ENCODE measurements at regions not wholly inside any gene's neighbourhood (a gene's known extent, or its start where the extent isn't known, plus 50 kb on each side); places are given as distances from the start of the nearest gene placed in this dataset.

DNA sequence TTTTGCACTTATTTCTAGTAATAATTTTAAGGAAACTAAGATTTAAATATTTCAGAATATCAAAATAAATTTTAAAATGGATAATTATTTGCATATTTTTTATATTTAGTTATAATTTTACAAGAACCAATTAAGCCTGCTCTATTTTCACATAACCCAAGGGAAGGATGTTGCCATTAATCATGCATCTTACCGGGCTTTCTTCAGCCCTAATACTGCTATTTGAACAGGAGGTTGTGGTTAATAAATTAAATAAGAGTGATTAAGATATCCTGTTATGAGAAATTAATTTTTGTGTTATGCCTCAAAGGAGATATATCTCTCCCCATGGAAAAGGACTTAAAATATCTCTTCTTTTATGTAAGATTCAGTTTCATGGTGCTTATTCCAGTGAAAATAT, 1415.8 kb upstream of the B3GALT2 start:
- intact Hi-C loops (cut with DNase I): no loop called here
- DNase-seq (ENCODE audit: low spot score): no peak

DNA sequence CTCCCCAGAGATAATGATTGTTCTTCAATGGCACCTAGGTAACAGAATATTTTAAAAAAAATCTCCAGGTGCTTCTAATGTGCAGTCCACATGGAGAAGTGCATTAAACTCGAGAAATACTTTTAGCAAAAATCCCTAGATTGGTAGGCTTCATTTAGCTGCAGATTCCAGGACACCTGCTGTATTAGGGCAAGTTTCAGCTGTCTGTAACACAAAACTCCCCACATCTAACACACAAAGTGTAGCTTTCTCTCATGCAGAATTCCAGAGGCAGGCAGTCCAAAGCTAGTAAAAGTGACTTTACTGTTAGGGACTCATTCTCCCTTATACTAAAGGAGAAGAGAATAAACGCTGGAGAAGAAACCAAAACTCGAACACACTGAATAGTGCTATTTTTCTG, 1414.3 kb upstream of the B3GALT2 start:
- intact Hi-C loops (cut with DNase I): no loop called here
- no peak for DNase-seq (ENCODE audit: low spot score)

DNA sequence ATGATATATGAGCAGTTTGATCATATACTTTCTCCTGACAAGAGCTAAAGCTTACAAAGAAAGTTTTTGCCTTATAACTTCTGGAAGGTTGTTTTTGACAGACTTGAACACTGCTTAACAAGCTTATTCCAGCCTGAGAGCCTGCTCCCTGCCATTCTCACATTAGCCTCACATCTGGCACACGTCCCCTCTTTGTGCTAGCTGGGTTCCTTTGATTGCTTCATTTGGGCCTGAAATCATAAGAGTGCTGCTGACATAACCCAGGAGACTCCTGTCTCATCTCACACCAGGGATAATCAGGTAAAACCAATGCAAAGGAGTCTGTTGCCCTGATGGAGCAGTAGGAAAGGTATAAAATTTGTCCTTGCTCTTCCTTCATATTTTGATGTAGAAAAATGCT, 1411.7 kb upstream of the B3GALT2 start:
- DNase-seq (ENCODE audit: low spot score): no peak
- intact Hi-C loops (cut with DNase I): no loop called here

DNA sequence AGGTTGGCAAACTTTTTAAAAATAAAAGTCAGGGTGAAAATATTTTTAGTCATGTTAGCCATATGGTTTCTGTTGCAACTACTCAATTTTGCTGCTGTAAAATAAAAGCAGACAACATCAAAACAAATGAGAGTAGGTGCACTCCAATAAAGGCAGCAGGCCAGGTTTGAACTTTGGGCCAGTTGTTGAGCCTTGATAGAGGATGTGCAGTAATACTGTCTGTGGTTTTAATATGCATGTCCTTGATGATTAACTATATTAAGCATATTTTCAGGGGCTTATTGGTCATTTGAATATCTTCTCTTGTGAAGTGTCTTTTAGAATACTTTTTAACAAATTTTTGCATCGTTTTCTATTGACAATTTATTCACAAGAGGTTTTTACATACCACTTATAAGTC, 1399.9 kb upstream of the B3GALT2 start:
- intact Hi-C loops (cut with DNase I): no loop called here
- no peak for DNase-seq (ENCODE audit: low spot score)

DNA sequence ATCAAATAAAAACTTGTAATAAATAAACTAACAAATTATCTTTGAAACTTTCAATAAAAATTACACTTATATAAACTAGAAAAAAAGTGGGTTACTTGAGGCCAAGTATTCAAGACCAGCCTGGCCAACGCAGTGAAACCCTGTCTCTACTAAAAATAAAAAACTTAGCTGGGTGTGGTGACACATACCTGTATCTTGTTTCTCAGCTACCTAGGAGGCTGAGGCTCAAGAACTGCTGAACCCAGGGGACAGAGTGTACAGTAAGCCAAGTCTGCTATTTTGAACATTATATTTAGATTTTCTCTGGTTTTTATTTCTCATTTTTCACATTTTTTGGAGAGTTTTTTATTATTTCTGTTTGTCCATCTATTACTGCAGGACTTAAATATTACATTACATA, 1397.6 kb upstream of the B3GALT2 start:
- DNase-seq (ENCODE audit: low spot score): no peak
- intact Hi-C loops (cut with DNase I): no loop called here

DNA sequence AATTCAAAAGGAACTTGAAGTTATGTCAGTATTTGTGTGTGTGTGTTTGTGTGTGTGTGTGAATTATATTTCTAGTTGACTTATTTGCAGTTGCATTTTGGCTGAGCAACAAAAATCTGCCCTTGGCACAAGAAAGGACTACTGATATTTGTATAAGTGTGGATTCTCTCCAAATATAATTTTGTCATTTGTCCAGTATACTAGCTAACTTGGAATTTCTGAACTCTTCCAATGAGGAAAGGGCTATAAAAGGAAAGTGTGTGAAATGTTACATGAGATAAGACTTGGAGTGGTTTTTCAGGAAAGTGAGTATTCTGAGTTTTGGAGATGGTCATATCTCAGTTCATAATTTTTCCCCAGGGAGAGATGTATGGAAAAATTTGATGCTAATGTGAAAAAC, 1384.1 kb upstream of the B3GALT2 start:
- no peak for DNase-seq (ENCODE audit: low spot score)
- intact Hi-C loops (cut with DNase I): no loop called here

DNA sequence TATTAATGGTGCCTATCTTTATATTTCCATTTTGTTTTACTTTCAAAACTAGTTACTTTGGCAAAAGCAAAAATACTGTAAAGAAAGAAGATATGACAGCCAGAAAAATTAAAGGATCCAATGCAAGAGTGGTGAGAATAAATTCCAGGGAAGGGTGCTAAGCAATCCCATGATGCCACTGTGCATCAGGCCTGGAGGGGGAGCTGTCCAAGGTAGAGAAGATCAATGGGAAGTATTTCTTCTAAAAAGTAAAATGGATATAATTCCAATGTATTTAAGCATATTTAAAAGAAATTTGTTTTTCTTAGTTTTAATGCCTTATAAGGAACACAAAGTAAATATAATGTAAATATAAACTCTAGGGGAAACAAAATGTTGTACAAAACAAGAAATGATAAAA, 1382.2 kb upstream of the B3GALT2 start:
- intact Hi-C loops (cut with DNase I): no loop called here
- no peak for DNase-seq (ENCODE audit: low spot score)

DNA sequence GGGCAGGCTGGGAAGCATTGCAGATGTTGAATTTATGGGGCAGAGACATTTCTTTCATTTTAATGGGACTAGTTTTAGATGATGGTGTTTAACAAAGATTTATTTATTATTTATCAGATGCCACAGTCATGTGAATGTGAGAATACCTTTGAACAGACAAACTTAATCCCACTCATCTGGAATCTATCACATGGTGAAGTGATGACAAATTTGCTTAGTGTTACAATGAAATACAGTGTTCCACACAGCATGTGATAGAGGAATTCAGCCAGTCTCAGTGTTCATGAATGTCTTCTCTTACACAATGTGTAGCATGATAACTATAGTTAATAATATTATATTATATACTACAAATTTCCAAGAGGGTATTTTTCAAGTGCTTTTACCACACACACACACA, 1361.7 kb upstream of the B3GALT2 start:
- no peak for DNase-seq (ENCODE audit: low spot score)
- intact Hi-C loops (cut with DNase I): no loop called here

DNA sequence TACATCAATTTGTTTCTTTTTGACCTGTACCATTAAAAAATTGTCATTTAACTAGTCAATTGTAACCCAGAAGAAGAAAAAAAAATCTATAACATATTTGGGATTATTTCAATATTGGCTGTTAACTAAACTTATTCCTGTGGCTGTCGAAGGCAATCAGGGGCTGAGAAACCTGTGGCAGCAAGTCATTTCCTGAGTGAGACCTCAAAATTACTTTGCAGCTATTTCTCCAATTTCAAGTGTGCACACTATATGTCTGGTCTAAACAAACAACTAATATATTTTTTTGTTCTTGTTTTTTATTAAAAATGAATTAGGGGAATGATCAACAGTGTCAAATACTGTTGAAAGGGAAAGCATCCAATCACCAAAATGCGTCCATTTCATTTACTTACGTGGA, 1357.6 kb upstream of the B3GALT2 start:
- intact Hi-C loops (cut with DNase I): no loop called here
- no peak for DNase-seq (ENCODE audit: low spot score)

DNA sequence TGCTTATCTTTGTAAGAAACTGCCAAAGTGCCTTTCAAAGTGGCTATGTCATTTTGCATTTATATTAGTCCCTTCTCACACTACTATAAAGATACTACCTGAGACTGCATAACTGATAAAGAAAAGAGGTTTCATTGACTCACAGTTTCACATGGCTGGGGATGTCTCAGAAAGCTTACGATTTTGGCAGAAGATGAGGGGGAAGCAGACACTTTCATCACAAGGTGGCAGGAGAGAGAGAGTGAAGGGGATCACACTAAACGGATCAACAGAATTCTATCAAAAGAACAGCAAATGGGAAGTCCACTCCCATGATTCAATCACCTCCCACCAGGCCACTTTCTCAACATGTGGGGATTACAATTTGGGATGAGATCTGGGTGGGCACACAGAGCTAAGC, 1352.0 kb upstream of the B3GALT2 start:
- DNase-seq (ENCODE audit: low spot score): no peak
- intact Hi-C loops (cut with DNase I): no loop called here

DNA sequence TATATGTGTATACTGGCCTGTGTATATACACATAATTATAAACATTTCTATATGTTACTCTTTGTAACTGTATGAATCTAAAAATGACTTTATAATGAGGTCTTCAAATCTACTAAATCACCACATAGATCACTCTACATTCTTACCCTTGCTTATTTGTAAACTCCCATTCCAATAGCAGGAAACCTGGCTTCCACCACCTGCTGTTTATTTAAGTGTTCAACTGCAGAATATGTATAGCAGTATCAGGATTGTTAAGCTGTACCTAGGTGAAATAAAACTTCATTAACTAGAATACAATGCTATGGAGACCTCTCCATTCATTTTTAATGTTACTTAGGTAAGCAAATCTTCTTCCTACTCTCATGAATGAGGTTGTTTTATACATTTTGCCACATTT, 1351.1 kb upstream of the B3GALT2 start:
- intact Hi-C loops (cut with DNase I): no loop called here
- DNase-seq (ENCODE audit: low spot score): no peak

DNA sequence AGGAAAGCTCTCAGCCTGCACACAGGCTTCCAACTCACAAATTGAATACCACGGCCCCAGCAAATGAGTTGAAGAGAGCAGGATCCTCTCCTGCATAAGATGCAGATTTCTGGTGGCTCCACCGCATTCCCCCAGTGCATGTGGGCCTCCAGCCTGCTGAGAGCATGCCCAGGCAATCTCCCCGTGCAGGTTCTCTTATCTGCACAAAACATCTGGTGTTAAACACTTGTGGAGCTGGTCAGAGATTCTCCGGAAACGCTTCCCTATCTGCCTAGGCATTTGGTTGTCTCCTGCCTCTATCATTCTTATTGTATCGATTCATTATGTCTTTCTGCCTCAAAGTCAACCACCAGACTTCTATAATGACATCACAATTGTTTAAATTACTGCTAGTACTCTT, 1349.0 kb upstream of the B3GALT2 start:
- no peak for DNase-seq (ENCODE audit: low spot score)
- intact Hi-C loops (cut with DNase I): no loop called here

DNA sequence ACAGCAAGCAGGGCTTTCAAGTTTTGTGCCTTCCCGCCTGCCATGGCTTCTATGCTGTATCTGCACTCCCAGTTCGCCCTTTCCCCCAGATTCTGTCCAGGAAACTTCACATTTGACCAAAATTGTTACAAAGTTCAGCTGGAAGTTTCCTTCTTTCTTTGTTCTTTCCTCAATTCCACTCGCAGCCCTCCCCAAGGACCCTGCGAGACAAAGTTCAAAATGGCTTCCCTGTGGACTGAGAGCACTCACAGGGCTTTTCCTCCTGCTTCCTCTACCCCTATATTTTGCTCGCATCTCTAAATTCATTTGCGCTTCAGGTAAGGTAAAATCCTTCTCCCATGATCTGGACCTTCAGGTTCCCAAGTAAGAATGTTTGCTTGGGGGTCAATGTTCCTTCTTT, 1348.4 kb upstream of the B3GALT2 start:
- DNase-seq (ENCODE audit: low spot score): no peak
- intact Hi-C loops (cut with DNase I): no loop called here

DNA sequence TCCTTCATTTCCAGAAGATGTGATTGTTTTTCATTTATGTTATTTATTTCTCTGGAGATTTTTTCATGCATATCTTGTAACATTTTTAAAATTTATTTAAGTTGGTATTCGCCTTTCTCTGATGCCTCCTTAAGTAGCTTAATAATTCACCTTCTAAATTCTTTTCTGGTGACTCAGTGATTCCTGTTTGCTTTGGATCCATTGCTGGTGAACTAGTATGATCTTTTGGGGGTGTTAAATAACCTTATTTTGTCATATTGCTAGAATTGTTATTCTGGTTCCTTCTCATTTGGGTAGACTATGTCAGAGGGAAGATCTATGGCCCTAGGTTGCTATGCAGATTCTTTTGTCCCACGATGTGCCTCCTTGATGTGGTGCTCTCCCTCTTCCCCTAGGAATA, 1347.2 kb upstream of the B3GALT2 start:
- no peak for DNase-seq (ENCODE audit: low spot score)
- intact Hi-C loops (cut with DNase I): no loop called here

DNA sequence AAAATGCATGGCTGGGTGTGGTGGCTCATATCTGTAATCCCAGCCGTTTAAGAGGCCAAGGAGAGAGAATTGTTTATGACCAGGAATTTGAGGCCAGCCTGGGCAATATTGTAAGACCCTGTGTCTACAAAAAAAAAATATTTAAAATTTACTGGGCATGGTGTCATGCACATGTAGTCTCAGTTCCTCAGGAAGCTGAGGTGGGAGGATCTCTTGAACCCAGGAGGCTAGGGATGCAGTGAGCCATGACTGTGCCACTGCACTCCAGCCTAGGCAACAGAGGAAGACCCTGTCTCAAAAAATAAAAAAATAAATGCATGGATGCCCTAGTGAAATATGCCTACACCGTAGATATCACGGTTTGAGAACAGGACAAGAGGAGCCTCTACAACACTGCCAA, 1331.2 kb upstream of the B3GALT2 start:
- intact Hi-C loops (cut with DNase I): no loop called here
- DNase-seq (ENCODE audit: low spot score): no peak

DNA sequence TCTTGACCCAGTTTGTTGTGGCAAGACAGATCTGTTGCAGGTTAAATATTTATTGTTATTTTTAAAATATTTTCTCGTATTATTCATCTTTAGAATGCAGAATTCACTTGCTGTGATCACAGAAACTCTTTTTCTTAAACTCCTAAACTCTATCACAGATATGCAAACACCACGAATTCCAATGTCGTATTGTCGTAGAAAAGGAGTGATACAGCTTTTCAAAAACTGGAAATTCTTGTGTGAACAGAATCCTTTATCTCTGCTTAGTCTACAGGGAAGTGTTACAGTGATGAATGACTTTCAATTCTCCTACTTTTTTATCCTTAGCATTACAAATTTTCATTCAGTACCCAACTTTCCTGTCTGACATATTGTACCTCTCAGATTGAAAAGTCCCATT, 1329.5 kb upstream of the B3GALT2 start:
- intact Hi-C loops (cut with DNase I): no loop called here
- no peak for DNase-seq (ENCODE audit: low spot score)

DNA sequence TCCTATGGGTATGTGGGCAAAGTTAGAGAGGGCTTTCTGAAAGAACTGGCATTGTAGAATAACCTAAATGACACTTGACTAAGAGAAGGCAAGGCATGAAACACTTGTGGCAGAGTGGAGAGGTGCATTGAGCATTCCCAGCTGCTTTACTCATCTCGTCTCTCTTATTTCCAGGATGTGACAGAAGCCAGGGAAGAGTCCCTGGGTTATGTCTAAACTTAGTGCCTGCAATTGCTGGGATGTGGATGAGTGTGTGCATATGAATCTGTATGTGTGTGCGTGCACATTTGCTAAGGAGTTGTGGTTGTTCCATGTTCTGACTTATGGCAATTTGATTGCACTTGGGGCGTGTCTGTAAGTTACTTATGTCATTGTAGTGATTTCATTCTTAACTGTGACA, 1326.5 kb upstream of the B3GALT2 start:
- intact Hi-C loops (cut with DNase I): no loop called here
- DNase-seq (ENCODE audit: low spot score): no peak

DNA sequence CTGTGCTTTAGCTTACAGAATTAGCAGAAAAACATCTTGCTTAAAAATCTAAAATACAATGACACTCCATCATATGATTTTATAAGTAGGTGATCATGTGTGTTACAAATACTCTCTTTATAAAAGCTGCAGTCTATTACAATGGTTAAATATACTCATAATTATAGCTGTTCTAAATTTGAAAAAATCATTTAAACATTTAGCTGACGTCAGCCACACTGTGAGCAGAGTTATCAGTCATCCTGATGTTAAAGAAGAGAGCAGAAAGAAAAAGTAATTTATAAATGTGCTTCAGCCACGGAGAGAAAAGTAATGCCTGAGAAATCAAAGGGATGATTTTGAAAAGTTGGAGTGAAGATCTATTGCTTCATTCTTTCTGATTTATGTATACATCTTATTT, 1325.9 kb upstream of the B3GALT2 start:
- DNase-seq (ENCODE audit: low spot score): no peak
- intact Hi-C loops (cut with DNase I): no loop called here

DNA sequence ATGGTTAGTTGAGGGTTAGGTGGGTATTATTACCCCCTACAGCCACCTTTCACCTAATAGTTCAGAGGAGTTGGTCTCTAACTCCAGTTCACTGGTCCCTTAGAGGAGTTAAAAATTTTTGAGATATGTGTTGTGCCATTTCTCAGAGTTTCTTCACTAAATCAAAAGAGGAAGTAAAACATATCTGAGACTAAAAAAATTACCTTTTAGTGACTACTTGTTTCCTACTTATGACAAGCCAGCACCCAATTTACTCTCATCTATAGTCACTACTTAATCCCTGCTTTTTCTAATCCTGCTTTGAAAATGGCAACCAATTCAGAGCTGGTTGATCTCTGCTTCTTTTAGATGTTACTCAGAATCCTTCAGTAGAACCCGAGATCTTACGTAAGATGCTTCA, 1316.8 kb upstream of the B3GALT2 start:
- intact Hi-C loops (cut with DNase I): no loop called here
- no peak for DNase-seq (ENCODE audit: low spot score)

DNA sequence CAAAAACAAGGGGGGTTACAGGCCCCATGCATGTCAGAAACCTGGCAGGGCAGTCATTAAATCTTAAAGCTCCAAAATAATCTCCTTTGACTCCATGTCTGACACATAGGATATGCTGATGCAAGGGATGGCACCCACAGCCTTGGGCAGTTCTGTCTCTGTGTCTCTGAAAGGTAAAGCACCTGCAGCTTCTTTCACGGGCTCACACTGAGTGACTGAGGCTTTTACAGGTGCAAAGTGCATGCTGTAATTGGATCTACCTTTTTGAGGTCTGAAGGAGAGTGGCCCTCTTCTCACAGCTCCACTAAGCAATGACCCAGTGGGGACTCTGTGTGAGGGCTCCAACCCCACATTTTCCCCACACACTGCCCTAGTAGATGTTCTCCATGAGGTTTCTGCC, 1309.0 kb upstream of the B3GALT2 start:
- intact Hi-C loops (cut with DNase I): no loop called here

DNA sequence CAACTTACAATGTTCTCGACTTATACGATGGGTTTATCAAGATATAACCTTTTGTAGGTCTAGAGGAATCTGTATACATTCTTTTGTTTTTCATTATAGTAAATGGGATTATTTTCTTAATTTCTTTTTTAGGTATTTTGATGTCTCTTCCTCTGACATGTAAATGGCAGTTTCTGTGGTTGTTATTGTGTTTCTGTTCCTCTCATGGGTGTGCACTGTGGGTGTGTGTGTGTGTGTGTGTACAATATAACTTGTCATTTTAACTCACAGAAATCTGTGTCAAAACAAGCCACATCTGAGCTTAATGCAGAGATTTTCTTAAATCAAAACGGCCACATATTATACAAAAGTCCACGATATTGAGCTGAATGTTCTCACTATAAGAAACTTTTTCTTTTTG, 1300.8 kb upstream of the B3GALT2 start:
- intact Hi-C loops (cut with DNase I): no loop called here
- no peak for DNase-seq (ENCODE audit: low spot score)

More for the DNA sequence above, 1309.0 kb upstream of the B3GALT2 start:
- DNase-seq (ENCODE audit: low spot score): no peak

DNA sequence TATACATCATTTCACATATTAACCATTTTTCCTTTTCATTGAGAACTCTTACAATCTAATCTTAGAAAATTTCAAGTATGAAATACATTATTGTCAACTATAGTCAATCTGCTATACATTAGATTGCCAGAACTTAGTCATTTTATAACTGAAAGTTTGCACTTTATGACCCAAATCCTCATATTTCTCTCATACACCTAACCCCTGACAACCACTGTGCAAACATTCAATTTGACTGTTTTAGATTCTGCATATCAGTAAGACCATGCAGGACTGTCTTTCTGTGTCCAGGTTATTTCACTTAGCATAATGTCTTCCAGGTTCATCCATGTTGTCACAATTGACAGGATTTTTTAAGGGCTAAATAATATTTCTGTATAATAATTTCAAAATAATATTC, 1299.0 kb upstream of the B3GALT2 start:
- intact Hi-C loops (cut with DNase I): no loop called here
- no peak for DNase-seq (ENCODE audit: low spot score)

DNA sequence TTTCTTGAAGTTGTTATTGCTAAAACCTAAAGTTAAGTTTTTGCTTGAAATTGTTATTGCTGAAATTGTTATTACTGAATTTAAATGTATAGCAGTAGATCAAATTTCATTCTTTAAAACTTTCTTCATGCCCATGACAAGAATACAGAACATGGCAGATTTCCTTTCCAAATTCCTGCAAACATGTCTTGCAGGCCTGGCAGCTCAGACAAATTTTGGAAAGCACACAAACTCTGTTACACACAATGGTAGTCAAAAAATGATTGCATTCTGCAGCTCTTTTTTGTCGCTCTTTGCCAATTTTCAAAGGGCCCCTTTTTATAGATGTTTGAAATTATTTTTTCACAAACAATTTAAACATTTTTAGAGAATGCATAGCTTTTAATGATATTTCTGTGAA, 1292.3 kb upstream of the B3GALT2 start:
- intact Hi-C loops (cut with DNase I): no loop called here
- DNase-seq (ENCODE audit: low spot score): no peak
